DOHH2 (cell line): ENCODE measurements at regions not wholly inside any gene's neighbourhood (a gene's known extent, or its start where the extent isn't known, plus 50 kb on each side); places are given as distances from the start of the nearest gene placed in this dataset.

ENCODE experiments used
- H3F3A ChIP-seq: fragments of 200-600 bp; sonication (generic), shearing (Covaris generic); 2 replicates; pipeline ENCODE4 v1.6.0; 2016; ENCODE audit warnings: antibody characterized with exemption, mild to moderate bottlenecking; ENCODE audit not compliant: control insufficient read depth, insufficient read depth
- H3K27ac ChIP-seq: fragments of 200-600 bp; sonication (generic); 2 replicates; pipeline ENCODE4 v1.5.1; 2014; ENCODE audit warnings: low read depth, mild to moderate bottlenecking, low read length, moderate library complexity
- H3K27me3 ChIP-seq: fragments of 200-600 bp; sonication (generic); 2 replicates; pipeline ENCODE4 v1.6.1; 2014; ENCODE audit warnings: mild to moderate bottlenecking, low read length, mixed read lengths; ENCODE audit not compliant: control insufficient read depth
- H3K36me3 ChIP-seq: fragments of 200-600 bp; sonication (generic); 2 replicates; pipeline ENCODE4 v1.6.1; 2014; ENCODE audit warnings: mild to moderate bottlenecking, low read length, moderate library complexity, mixed read lengths; ENCODE audit not compliant: control insufficient read depth
- H3K4me1 ChIP-seq: fragments of 200-600 bp; sonication (generic); 2 replicates; pipeline ENCODE4 v1.6.1; 2014; ENCODE audit warnings: mild to moderate bottlenecking, low read length, mixed read lengths; ENCODE audit not compliant: control insufficient read depth
- H3K4me2 ChIP-seq: fragments of 200-600 bp; sonication (generic); 2 replicates; pipeline ENCODE4 v1.6.0; 2014; ENCODE audit warnings: mild to moderate bottlenecking, low read length, moderate library complexity
- H3K4me3 ChIP-seq: fragments of 200-600 bp; sonication (generic); 2 replicates; pipeline ENCODE4 v1.5.1; 2014; ENCODE audit warnings: mild to moderate bottlenecking, low read length, mixed read lengths
- H3K79me2 ChIP-seq: fragments of 200-600 bp; sonication (generic); 2 replicates; pipeline ENCODE4 v1.6.1; 2014; ENCODE audit warnings: mild to moderate bottlenecking, low read length, mixed read lengths; ENCODE audit not compliant: control insufficient read depth
- H3K9me2 ChIP-seq: fragments of 200-600 bp; sonication (generic); replicated peaks from 2 replicates; pipeline ENCODE4 v1.6.1; 2014; ENCODE audit warnings: mild to moderate bottlenecking, low read length, mixed read lengths; ENCODE audit not compliant: control insufficient read depth
- H3K9me3 ChIP-seq: fragments of 200-600 bp; sonication (generic); 2 replicates; pipeline ENCODE4 v1.6.1; 2014; ENCODE audit warnings: antibody characterized with exemption, low read length, mixed read lengths; ENCODE audit not compliant: control insufficient read depth, insufficient read depth
- H4K20me1 ChIP-seq: fragments of 200-600 bp; sonication (generic); 2 replicates; pipeline ENCODE4 v1.6.0; 2014; ENCODE audit warnings: low read depth, mild to moderate bottlenecking, antibody characterized with exemption, low read length, moderate library complexity; ENCODE audit not compliant: control insufficient read depth, insufficient read depth
- EZH2phosphoT487 ChIP-seq: fragments of 200-600 bp; sonication (generic); IDR thresholded peaks from 2 replicates; pipeline ENCODE4 v1.6.1; 2017; ENCODE audit warnings: borderline replicate concordance, mild to moderate bottlenecking, antibody characterized with exemption, low read length, moderate library complexity, mixed read lengths
- TF ChIP-seq, protein P1 (sequence below): fragments of 200-600 bp; sonication (generic); IDR thresholded peaks from one replicate; pipeline ENCODE4 v1.5.1; 2014; ENCODE audit warnings: antibody characterized with exemption, mild to moderate bottlenecking, low read depth, low read length; ENCODE audit not compliant: poor library complexity, severe bottlenecking

DNA sequence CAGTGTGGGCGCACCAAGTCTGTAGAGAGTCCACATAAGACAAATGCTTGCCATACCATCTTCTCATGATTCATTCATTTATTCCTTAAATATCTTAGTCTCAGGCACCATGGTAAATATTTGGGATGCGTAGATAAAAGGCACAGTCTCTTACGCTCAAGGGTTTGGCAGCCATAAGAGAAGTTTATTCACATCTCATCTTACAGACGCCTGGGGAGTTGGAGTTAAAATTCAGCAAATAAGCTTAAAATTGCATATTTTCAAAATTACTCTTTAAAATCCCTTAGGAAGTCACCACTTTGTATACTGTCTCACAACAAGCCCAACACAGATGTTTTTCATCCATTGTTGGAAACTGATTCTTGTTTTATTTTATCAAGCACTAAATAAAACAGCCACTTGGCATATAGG, 363.3 kb downstream of the KIF16B start:
- H3K4me3 ChIP-seq: no peak overlapping the region
- TF ChIP-seq EZH2phosphoT487: no peak
- TF ChIP-seq, protein P1, sequence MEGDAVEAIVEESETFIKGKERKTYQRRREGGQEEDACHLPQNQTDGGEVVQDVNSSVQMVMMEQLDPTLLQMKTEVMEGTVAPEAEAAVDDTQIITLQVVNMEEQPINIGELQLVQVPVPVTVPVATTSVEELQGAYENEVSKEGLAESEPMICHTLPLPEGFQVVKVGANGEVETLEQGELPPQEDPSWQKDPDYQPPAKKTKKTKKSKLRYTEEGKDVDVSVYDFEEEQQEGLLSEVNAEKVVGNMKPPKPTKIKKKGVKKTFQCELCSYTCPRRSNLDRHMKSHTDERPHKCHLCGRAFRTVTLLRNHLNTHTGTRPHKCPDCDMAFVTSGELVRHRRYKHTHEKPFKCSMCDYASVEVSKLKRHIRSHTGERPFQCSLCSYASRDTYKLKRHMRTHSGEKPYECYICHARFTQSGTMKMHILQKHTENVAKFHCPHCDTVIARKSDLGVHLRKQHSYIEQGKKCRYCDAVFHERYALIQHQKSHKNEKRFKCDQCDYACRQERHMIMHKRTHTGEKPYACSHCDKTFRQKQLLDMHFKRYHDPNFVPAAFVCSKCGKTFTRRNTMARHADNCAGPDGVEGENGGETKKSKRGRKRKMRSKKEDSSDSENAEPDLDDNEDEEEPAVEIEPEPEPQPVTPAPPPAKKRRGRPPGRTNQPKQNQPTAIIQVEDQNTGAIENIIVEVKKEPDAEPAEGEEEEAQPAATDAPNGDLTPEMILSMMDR: no peak
- H3K36me3 ChIP-seq: no peaks in the 10 kb centered on the region
- no peaks in the 10 kb centered on the region for H4K20me1 ChIP-seq
- no peaks in the 10 kb centered on the region for H3K9me3 ChIP-seq
- no peak overlapping the region for H3K27ac ChIP-seq
- H3K79me2 ChIP-seq: no peaks in the 10 kb centered on the region
- 0 out of 2 replicates have a peak, but pooled peaks cover 3% of the 10 kb centered on the region for H3K4me1 ChIP-seq
- no peaks in the 10 kb centered on the region for H3F3A ChIP-seq
- H3K4me2 ChIP-seq: no peak overlapping the region
- no peaks in the 10 kb centered on the region for H3K9me2 ChIP-seq
- H3K27me3 ChIP-seq: no peaks in the 10 kb centered on the region

DNA sequence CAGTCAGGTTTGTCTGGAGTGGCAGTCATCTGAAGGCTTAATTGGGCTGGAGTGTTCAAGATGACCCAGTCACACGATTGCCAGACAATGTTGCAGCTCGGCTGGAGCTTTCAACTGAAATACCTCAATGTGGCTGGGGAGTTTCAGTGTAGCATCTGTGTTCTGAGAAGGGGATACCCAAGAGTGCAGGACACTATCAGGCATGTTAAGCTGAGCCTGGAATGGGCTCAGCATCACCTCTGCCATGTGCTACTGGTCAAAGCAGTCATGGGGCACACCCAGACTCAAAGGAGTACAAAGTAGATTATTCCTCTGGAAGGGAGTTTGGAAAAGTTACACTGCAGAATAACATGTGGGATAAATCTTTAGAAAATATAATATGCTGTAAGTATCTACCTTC, 363.9 kb downstream of the KIF16B start:
- Histone ChIP-seq H3K27ac (no peak overlapping the region), H3K4me1 (0 out of 2 replicates have a peak, but pooled peaks cover 3% of the 10 kb centered on the region), H3K36me3 (no peaks in the 10 kb centered on the region), H3F3A (no peaks in the 10 kb centered on the region), H3K79me2 (no peaks in the 10 kb centered on the region), H4K20me1 (no peaks in the 10 kb centered on the region), H3K9me3 (no peaks in the 10 kb centered on the region), H3K27me3 (no peaks in the 10 kb centered on the region), H3K4me2 (no peak overlapping the region), H3K4me3 (no peak overlapping the region), H3K9me2 (no peaks in the 10 kb centered on the region)
- no peak for TF ChIP-seq EZH2phosphoT487
- TF ChIP-seq, protein P1: no peak

DNA sequence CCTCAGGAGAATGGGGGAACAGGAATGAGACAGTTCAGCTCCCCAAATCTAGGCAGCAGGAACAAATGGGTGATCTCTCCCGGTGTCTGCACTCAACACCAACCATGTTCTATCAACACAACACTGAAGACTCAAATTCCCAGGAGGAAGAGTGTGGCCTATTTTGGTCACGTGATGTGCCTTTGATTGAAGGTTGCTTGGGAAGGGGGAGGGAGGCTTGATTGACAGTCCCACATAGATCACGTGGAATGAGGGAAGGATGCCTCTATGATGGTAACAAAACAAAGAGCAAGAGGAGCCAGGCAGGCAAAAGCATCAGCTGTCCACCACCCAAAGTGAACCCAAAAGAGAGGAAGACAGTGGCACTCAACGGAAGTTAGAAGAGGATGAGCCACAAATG, 364.8 kb downstream of the KIF16B start:
- Histone ChIP-seq H3K4me3 (no peak overlapping the region), H3K27ac (no peak overlapping the region), H3K27me3 (no peaks in the 10 kb centered on the region), H3K4me1 (0 out of 2 replicates have a peak, but pooled peaks cover 3% of the 10 kb centered on the region), H3K79me2 (no peaks in the 10 kb centered on the region), H3K36me3 (no peaks in the 10 kb centered on the region), H3K9me2 (no peaks in the 10 kb centered on the region), H4K20me1 (no peaks in the 10 kb centered on the region), H3F3A (no peaks in the 10 kb centered on the region), H3K9me3 (no peaks in the 10 kb centered on the region), H3K4me2 (no peak overlapping the region)
- TF ChIP-seq, protein P1: no peak
- no peak for TF ChIP-seq EZH2phosphoT487

DNA sequence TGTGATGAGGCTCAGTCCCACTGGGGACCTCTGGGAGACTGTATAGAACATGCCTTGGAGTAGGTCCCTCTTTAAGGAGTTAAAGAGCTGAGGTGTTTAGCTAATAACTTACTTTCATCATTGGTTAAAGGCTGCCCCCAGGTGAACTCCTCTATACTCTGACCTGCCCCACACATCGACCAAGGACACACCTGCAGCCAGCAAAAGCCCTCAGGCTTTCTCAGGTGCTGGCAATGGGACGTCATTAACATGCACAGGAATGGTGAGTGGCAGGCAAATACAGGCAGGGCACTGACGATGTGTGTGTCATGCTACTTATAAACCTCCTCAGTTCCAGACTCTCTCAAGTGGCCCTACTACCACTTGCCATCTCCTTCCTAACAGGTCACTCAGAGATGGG, 366.4 kb downstream of the KIF16B start:
- Histone ChIP-seq H3K27ac (no peak overlapping the region), H3K27me3 (no peaks in the 10 kb centered on the region), H3K9me3 (no peaks in the 10 kb centered on the region), H3K36me3 (no peaks in the 10 kb centered on the region), H3F3A (no peaks in the 10 kb centered on the region), H3K79me2 (no peaks in the 10 kb centered on the region), H3K4me3 (no peak overlapping the region), H3K4me1 (no peaks in the 10 kb centered on the region), H4K20me1 (no peaks in the 10 kb centered on the region), H3K9me2 (no peaks in the 10 kb centered on the region), H3K4me2 (no peak overlapping the region)
- no peak for TF ChIP-seq EZH2phosphoT487
- TF ChIP-seq, protein P1: no peak
